Central memory CD8-positive, alpha-beta T cell (primary cell): ENCODE measurements at regions not wholly inside any gene's neighbourhood (a gene's known extent, or its start where the extent isn't known, plus 50 kb on each side); places are given as distances from the start of the nearest gene placed in this dataset.

Experiments
- ATAC-seq: fragments of 150-1000 bp; cut with Tn5 transposase; replicated peaks from 2 replicates; pipeline ENCODE4 v1.10.0; 2022; ENCODE audit warnings: mild to moderate bottlenecking, moderate FRiP score, moderate number of reproducible peaks; ENCODE audit not compliant: poor library complexity, severe bottlenecking; ENCODE audit errors: extremely low read depth
- DNase-seq, 2 donors: peaks; one replicate each; pipeline ENCODE4 v3.0.0; 2021; ENCODE audit warnings: low spot score in 2 of 2
- H3K27ac Mint-ChIP-seq: one replicate; pipeline ENCODE4 v1.8.0; 2022; ENCODE audit warnings: low read depth, mild to moderate bottlenecking, moderate library complexity, mixed read lengths
- H3K27me3 Mint-ChIP-seq: one replicate; pipeline ENCODE4 v1.8.0; 2022; ENCODE audit warnings: mixed read lengths
- H3K36me3 Mint-ChIP-seq: one replicate; pipeline ENCODE4 v1.8.0; 2022; ENCODE audit warnings: mild to moderate bottlenecking, moderate library complexity, mixed read lengths; ENCODE audit not compliant: insufficient read depth
- H3K4me1 Mint-ChIP-seq: one replicate; pipeline ENCODE4 v1.8.0; 2022; ENCODE audit warnings: mixed read lengths
- H3K4me3 Mint-ChIP-seq: one replicate; pipeline ENCODE4 v1.8.0; 2022; ENCODE audit warnings: mild to moderate bottlenecking, moderate library complexity, mixed read lengths
- H3K9me3 Mint-ChIP-seq: one replicate; pipeline ENCODE4 v1.8.0; 2022; ENCODE audit warnings: mixed read lengths

DNA sequence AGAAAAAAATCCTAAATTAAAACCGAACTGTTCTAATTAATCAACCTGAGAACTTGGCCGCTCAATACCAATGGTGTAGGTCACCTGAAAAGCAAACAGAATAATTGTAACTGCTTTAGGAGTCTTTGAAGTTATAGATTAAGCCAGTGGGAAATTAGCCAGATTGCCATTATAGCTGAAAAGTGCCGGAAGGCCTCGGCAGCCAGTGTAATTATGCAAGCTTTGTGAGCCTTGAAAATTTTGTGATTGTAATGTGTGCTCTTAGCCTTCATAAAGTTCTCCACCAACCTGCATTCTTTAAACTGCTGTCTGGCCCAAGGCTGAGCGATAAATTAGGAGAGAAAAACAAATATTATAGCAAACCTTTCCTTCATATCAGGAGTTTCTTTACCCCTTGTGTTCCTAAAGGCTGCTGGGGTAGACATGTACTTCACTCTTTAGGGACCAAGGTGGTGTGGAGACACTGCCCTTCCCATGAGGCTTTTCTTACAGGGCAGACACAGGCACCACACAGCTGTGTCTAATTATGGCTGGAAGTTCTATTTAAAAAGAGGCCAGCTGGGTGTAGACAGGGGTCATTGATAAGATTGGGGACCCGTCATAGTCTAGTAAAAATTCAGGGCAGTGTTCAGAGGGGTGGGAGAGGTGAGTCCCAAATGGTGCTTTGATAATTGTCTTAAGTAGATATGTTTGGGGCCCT lies 991.2 kb downstream of the FLRT2 start:
- ATAC-seq, result no peak
- H3K36me3 Mint-ChIP-seq, result no peaks in the 10 kb centered on the region
- H3K9me3 Mint-ChIP-seq, result peaks cover 13% of the 10 kb centered on the region

DNA sequence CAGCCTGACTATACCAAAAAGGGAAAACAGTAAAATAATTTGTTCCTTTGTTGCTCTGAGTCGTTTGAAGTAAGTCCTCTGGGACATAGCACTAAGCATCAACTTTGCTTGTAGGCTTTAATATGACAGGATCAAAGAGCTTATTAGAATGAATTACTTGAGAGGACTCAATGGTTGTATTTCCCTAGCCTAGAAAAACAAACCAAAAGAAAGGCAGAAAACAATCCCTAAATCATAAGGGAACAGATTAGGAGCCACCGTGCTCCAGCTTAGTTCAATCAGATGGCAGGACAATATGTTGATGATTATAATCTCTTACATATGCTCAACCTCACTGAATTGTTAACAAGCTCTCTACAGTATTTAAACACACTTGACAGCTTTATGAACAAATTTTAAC lies 988.4 kb downstream of the FLRT2 start:
- no peaks in the 10 kb centered on the region for H3K27me3 Mint-ChIP-seq
- H3K27ac Mint-ChIP-seq, result no peak overlapping the region
- no peaks in the 10 kb centered on the region for H3K36me3 Mint-ChIP-seq
- H3K4me3 Mint-ChIP-seq, result no peak overlapping the region
- DNase-seq, result no peak
- H3K4me1 Mint-ChIP-seq, result no peaks in the 10 kb centered on the region
- no peak for ATAC-seq
- H3K9me3 Mint-ChIP-seq, result peaks cover 11% of the 10 kb centered on the region

More for the DNA sequence above, 991.2 kb downstream of the FLRT2 start:
- Mint-ChIP-seq H3K27me3 (no peaks in the 10 kb centered on the region), H3K27ac (no peak overlapping the region), H3K4me1 (no peaks in the 10 kb centered on the region), H3K4me3 (no peak overlapping the region)
- DNase-seq, result no peak

DNA sequence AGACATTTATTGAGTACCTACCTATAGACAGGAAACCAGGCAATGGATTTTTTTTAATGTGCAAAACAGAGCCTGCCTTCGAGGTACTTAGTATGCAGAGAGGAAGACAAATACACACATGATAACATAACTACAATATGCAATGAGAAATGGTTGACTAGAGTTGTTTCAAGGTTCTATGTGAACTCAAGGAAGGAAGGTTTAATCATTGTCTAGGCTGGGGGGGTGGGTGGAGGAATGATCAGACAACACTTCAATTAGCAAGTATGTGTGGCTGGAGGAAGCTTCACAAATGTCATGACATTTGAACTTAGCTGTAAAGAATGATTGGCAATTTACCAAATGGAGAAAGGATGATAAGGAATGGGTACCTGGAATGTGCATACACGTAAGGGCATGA lies 985.3 kb downstream of the FLRT2 start:
- Mint-ChIP-seq H3K4me3 (no peak overlapping the region), H3K27me3 (no peaks in the 10 kb centered on the region), H3K9me3 (peaks cover 11% of the 10 kb centered on the region), H3K27ac (no peak overlapping the region), H3K4me1 (no peaks in the 10 kb centered on the region), H3K36me3 (no peaks in the 10 kb centered on the region)
- DNase-seq, result no peak
- ATAC-seq, result no peak

DNA sequence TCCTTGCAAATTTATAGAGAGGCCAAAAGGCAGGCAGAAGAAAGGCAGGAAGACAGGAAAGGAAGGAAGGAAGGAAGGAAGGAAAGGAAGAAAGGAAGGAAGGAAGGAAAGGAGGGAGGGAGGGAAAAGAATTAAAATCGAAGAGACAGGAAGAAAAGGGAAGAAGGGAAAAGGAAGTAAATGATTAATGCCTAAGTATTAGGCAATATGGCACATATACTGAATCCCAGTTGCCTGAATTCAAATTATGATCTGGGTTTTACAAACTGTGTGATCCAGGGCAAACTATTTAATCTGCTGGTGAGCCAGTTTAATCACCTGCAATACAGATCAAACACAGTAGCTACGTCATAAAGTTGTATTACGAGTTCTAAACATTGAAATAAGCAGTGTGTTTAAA lies 983.6 kb downstream of the FLRT2 start:
- Mint-ChIP-seq H3K27me3 (no peaks in the 10 kb centered on the region), H3K4me1 (no peaks in the 10 kb centered on the region), H3K36me3 (no peaks in the 10 kb centered on the region), H3K9me3 (peaks cover 11% of the 10 kb centered on the region), H3K27ac (no peak overlapping the region), H3K4me3 (no peak overlapping the region)
- DNase-seq (no peak), ATAC-seq (no peak)

DNA sequence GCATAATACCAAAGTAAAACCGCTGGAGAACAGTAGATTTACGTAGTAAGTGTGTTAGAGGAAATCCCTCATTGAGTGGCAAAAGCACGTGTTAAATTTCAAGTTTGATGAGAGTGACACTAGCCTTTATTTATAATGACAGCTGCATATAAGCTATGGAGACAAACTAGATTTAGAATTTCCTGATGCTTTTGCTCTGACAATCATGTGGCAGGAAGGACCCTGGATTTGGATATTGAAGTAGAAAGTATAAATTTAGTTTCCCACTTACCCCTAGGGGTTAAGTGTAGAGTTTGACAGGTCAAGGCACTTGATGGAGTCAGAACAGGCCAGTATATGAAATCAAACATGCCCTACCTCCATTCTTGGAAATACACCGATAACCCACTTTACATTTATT lies 983.1 kb downstream of the FLRT2 start:
- peaks cover 11% of the 10 kb centered on the region for H3K9me3 Mint-ChIP-seq
- no peaks in the 10 kb centered on the region for H3K4me1 Mint-ChIP-seq
- DNase-seq (no peak), ATAC-seq (no peak)
- H3K4me3 Mint-ChIP-seq, result no peak overlapping the region
- H3K27me3 Mint-ChIP-seq, result no peaks in the 10 kb centered on the region
- H3K27ac Mint-ChIP-seq, result no peak overlapping the region
- no peaks in the 10 kb centered on the region for H3K36me3 Mint-ChIP-seq

DNA sequence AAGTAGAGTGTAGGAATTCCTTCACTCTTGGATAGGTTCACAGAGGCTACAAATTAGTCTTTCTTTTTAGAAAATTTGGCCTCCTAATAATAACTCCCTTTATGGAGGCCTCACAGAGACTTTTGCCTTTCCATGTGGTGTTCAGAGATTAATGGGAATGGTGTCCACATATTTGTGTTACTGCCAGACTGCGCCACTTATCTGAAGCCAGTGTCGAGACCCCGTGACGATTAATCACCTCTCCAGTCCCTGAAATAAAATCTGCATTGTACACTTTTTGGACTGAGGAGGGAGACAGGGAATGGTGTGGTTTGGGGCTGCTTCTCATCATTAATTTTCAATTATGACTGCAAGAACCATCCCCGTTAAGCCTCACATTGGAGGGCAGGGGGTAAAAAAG lies 980.5 kb downstream of the FLRT2 start:
- Mint-ChIP-seq H3K4me1 (no peaks in the 10 kb centered on the region), H3K4me3 (no peak overlapping the region), H3K27ac (no peak overlapping the region), H3K9me3 (peaks cover 6% of the 10 kb centered on the region), H3K27me3 (no peaks in the 10 kb centered on the region), H3K36me3 (no peaks in the 10 kb centered on the region)
- no peak for DNase-seq
- ATAC-seq, result no peak

DNA sequence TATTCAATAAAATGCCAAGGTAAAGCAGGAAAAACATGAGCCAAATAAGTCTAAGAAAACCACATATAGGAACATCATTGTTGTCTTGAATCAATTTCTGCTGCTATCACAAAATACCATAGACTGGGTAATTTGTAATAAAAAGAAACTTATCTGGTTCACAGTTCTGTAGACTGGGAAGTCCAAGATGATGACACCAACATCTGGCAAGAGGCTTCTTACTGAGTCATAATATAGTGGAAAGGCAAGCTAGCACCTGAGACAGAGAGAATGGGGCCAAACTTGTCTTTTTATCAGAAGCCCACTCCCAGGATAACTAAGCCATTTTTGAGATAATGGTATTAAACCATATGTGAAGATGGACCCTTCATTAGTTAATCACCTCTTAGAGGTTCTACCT lies 975.9 kb downstream of the FLRT2 start:
- no peaks in the 10 kb centered on the region for H3K27me3 Mint-ChIP-seq
- ATAC-seq (no peak), DNase-seq (no peak)
- no peaks in the 10 kb centered on the region for H3K4me1 Mint-ChIP-seq
- H3K36me3 Mint-ChIP-seq, result peaks cover 1% of the 10 kb centered on the region
- no peak overlapping the region for H3K27ac Mint-ChIP-seq
- H3K4me3 Mint-ChIP-seq, result no peak overlapping the region
- H3K9me3 Mint-ChIP-seq, result peaks cover 15% of the 10 kb centered on the region

DNA sequence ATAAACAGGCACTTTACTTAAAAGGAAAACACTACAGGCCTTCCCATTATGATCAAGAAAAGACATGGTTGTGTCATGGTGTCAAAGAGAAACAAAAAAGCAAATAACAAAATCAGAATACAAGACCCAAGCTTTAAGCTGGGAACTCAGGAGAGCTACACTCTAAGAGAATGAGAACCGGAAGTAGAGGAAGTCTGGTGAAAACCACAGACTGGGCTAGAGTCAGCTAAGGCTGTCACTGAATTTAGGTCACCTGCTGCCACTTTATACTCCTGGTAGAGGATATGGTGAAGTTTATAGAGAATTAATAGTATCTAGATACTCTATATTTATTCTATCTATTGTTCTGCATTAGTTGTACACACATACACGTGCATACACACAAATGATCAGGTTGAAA lies 971.7 kb downstream of the FLRT2 start:
- peaks cover 22% of the 10 kb centered on the region for H3K9me3 Mint-ChIP-seq
- H3K4me1 Mint-ChIP-seq, result no peaks in the 10 kb centered on the region
- H3K36me3 Mint-ChIP-seq, result peaks cover 1% of the 10 kb centered on the region
- no peak overlapping the region for H3K4me3 Mint-ChIP-seq
- no peak overlapping the region for H3K27ac Mint-ChIP-seq
- no peaks in the 10 kb centered on the region for H3K27me3 Mint-ChIP-seq
- no peak for DNase-seq
- ATAC-seq, result peak; percentile 24

DNA sequence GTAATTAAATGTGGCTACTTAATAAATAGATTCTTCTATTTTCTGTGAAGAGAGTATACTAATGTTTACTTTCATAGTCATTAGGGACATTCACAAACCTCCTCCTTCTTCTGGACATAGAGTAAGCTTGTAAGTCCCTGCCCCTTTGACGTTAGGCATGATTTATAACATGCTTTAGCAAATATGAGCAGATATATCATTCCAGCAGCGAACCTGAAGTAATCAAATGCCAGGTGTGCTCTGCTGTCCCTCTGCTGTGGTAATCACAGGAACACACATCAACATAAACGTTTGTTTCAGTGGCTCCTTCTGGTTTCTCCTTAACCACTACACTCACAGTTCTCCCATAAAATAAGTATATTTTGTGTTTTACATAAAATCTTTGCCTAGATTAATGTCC lies 961.8 kb downstream of the FLRT2 start:
- peaks cover 5% of the 10 kb centered on the region for H3K9me3 Mint-ChIP-seq
- DNase-seq, result no peak
- H3K4me3 Mint-ChIP-seq, result no peak overlapping the region
- H3K4me1 Mint-ChIP-seq, result no peaks in the 10 kb centered on the region
- no peaks in the 10 kb centered on the region for H3K36me3 Mint-ChIP-seq
- no peak overlapping the region for H3K27ac Mint-ChIP-seq
- H3K27me3 Mint-ChIP-seq, result no peaks in the 10 kb centered on the region
- ATAC-seq, result no peak

DNA sequence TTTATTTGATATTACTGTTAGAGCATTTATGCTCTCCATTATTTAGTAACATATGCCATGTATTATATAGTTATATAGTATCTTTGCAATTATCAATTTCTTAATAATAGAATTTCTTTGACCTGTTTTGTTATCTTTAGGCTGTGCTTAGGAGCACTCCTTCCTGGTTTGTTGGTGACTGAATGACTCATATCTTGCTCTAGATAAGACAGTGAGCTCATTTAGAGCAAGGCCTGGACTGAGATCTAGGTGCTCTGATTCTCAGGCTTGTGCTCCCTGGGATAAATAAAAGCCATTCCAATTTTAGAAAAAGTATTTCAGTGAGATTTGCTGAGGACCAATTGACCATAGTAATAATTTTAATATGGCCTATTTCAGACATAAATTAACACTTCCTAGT lies 951.2 kb downstream of the FLRT2 start:
- Mint-ChIP-seq H3K4me1 (no peaks in the 10 kb centered on the region), H3K27ac (no peak overlapping the region), H3K9me3 (peaks cover 19% of the 10 kb centered on the region), H3K27me3 (no peaks in the 10 kb centered on the region), H3K36me3 (no peaks in the 10 kb centered on the region), H3K4me3 (no peak overlapping the region)
- ATAC-seq (no peak), DNase-seq (no peak)

DNA sequence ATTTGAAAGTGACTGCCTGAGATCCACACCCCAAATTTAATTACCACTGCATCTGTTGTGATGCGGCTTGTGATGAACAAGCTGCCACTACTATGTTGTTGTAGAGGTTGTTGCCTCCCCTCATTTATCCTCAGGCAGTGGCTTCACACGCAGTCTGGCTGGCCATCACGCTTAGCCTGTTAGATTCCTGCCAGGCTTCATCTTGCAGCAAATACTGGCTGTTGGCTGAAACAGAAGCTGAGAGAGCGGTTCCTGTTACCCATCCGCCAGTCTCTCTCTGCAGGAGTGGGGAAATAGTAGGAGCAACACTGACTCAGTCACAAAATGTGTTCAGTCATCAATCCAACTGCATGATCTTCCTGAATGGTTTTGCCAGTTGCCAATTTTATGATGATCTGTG lies 934.4 kb downstream of the FLRT2 start:
- Mint-ChIP-seq H3K4me3 (no peak overlapping the region), H3K4me1 (no peaks in the 10 kb centered on the region), H3K36me3 (no peaks in the 10 kb centered on the region), H3K27ac (no peak overlapping the region), H3K27me3 (no peaks in the 10 kb centered on the region), H3K9me3 (peaks cover 18% of the 10 kb centered on the region)
- ATAC-seq, result no peak
- no peak for DNase-seq

DNA sequence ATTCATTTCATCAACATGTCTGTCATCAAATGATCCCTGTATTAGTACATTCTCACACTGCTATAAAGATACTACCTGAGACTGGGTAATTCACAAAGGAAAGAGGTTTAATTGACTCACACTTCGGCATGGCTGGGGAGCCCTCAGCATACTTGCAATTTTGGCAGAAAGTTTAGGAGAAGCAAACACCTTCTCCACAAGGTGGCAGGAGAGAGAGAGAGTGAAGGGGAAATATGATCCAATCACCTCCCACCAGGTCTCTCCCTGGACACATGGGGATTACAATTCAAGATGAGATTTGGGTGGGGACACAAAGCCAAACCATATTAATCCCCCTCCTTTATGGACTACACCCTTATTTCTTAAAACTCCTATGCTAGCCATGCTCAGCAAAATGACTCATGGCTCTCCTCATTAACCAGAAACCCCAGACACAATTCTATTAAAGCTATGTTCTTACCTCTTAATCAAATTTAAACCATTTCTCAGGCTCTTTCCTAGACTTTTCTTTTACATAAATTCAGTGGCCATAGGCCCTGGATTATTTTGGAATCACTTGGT lies 932.3 kb downstream of the FLRT2 start:
- no peaks in the 10 kb centered on the region for H3K4me1 Mint-ChIP-seq
- ATAC-seq, result no peak
- no peaks in the 10 kb centered on the region for H3K36me3 Mint-ChIP-seq
- no peaks in the 10 kb centered on the region for H3K27me3 Mint-ChIP-seq
- no peak overlapping the region for H3K4me3 Mint-ChIP-seq
- no peak overlapping the region for H3K27ac Mint-ChIP-seq
- H3K9me3 Mint-ChIP-seq, result peaks cover 22% of the 10 kb centered on the region
- DNase-seq, result no peak

DNA sequence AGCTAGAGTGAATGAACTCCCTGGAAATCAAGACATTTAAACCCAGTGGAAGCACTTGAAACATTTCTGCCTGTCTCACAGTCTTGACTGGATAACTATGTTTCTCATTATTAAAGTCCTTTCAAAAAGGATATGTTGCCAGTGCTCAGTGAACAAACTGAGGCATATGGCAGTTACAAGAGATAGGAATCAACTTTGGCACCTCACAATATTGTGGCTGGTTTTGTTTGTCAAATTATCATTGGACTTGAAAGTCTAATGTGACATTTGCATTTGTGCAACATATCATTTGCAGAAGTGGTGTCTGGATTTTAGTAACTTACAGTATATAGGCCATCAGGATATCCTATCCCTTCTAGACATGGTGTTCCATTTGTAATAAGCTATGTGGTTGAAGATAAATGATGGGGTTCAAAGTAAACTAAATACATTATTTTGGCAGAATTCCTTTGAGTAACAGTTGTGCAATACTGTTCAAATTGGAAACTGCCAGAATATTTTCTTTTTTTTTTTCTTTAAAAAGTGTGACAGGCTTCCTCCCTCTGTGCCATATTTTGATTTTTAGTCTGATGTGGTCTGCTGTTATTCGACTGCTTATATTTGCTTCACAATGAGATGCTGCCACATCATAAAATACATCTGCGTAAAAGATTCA lies 927.7 kb downstream of the FLRT2 start:
- H3K4me3 Mint-ChIP-seq, result no peak overlapping the region
- ATAC-seq (no peak), DNase-seq (no peak)
- no peak overlapping the region for H3K27ac Mint-ChIP-seq
- H3K27me3 Mint-ChIP-seq, result no peaks in the 10 kb centered on the region
- H3K36me3 Mint-ChIP-seq, result no peaks in the 10 kb centered on the region
- no peaks in the 10 kb centered on the region for H3K4me1 Mint-ChIP-seq
- H3K9me3 Mint-ChIP-seq, result peaks cover 19% of the 10 kb centered on the region
